RWPE1 (cell line): ENCODE measurements at regions not wholly inside any gene's neighbourhood (a gene's known extent, or its start where the extent isn't known, plus 50 kb on each side); places are given as distances from the start of the nearest gene placed in this dataset.
A peak's percentile ranks its signal among the peaks of the same experiment; 100 is the strongest.

Source experiments
- CTCF ChIA-PET: fragments of 350-600 bp; sonication (Branson Sonifier 250); formaldehyde crosslinking; extraction: SDS; loops from one replicate; lab custom pipeline; 2021; lab: Yijun Ruan, JAX
- POLR2A ChIA-PET: fragments of 400-600 bp; formaldehyde crosslinking; extraction: SDS; loops from one replicate; lab custom pipeline; 2020; ENCODE audit warnings: antibody characterized with exemption; ENCODE audit not compliant: low non-redundant PET; lab: Yijun Ruan, JAX
- DNase-seq: peaks from one replicate; pipeline ENCODE4 v3.0.0; 2012; ENCODE audit warnings: low spot score
- H3K27ac ChIP-seq: fragments of 450-650 bp; 2 replicates; pipeline ENCODE4 v1.5.1; 2017
- TF ChIP-seq, protein P1 (sequence below): fragments of 450-650 bp; conservative IDR thresholded peaks from 2 replicates; pipeline ENCODE4 v1.5.1; 2017; ENCODE audit warnings: low read depth, mild to moderate bottlenecking

DNA sequence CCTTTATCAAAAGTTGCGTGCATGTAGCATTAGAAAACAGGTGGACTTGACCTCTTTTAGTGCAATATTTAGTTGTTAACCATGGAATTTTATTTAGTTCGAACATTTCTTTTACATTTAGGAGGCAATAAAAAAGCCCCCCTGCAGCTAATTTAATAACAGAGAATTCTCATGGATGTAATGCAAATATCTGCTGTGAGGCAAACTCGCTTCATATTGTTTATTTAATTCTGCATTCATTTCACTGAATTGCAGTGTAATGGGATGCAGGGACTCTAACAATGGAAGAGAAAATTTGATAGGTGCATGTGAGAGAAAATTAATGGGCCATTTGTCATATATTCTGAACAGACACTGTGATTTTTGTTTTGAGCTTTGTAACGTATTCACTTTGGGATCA is 205.1 kb upstream of the CHD1 start:
- CTCF ChIA-PET: no interaction called here
- TF ChIP-seq, protein P1, sequence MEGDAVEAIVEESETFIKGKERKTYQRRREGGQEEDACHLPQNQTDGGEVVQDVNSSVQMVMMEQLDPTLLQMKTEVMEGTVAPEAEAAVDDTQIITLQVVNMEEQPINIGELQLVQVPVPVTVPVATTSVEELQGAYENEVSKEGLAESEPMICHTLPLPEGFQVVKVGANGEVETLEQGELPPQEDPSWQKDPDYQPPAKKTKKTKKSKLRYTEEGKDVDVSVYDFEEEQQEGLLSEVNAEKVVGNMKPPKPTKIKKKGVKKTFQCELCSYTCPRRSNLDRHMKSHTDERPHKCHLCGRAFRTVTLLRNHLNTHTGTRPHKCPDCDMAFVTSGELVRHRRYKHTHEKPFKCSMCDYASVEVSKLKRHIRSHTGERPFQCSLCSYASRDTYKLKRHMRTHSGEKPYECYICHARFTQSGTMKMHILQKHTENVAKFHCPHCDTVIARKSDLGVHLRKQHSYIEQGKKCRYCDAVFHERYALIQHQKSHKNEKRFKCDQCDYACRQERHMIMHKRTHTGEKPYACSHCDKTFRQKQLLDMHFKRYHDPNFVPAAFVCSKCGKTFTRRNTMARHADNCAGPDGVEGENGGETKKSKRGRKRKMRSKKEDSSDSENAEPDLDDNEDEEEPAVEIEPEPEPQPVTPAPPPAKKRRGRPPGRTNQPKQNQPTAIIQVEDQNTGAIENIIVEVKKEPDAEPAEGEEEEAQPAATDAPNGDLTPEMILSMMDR: no peak
- POLR2A ChIA-PET: no interaction called here
- DNase-seq: no peak
- no peak overlapping the region for H3K27ac ChIP-seq

DNA sequence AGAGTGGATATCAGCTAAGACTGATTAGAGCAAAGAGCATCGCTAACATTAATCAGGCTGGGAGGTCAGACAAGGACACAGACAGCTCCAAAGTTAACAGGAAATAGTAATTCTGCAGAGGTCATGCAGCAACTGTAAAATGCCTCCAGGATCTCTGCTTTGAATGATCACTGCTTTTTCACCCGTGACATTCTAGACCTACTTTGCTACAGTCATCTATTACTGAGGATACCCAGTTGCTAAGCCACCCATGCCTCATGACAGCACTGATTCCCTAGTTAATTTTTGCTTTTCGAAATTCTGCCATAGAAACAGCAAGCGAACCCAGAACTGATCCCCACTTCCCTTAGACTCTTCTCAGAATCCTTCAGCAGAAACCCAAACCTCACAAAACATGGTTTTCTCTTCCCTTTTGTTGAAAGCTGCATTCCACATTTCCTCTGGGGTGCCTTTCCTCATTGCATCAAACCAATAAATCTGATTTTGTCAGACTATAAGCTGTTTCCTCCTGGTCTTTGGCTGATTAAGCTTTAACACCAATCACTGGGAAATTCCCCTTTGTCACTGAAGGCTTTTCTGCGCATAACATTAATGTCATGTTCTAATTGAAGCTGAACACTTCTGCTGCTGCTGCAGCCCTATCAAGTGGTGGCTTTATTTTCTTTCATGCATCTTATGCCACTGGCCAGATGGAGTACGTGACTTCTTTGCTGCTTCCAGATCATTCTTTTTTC is 201.1 kb upstream of the CHD1 start:
- CTCF ChIA-PET: no interaction called here
- POLR2A ChIA-PET: no interaction called here
- TF ChIP-seq, protein P1: no peak
- DNase-seq: no peak
- no peak overlapping the region for H3K27ac ChIP-seq

DNA sequence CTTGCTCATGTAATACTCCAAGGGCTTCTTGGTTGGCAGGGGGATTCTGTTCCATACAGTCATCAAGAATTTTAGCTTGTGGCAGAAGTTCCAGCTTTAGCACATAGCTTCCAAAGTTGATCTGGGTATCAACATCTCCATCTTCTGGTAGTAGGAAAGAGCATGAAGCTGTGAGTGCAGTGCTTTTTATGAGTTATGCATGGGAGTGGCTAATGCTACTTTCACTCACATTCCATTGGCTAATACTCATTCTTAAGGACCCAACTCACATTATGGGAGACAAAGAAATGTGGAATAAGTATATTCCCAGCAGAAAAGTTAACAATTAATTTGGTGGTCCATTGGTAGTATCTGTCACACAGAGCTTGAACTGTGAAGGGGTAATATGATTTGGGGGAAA is 194.2 kb upstream of the CHD1 start:
- ChIA-PET POLR2A (no interaction called here), CTCF (interaction anchor here (1.6 kb wide), 1 partner anchor 18 kb away, joined by 10 read pairs; no protein-coding TSS in a partner anchor)
- H3K27ac ChIP-seq: no peak overlapping the region
- TF ChIP-seq, protein P1: no peak
- DNase-seq: peak; percentile 19

DNA sequence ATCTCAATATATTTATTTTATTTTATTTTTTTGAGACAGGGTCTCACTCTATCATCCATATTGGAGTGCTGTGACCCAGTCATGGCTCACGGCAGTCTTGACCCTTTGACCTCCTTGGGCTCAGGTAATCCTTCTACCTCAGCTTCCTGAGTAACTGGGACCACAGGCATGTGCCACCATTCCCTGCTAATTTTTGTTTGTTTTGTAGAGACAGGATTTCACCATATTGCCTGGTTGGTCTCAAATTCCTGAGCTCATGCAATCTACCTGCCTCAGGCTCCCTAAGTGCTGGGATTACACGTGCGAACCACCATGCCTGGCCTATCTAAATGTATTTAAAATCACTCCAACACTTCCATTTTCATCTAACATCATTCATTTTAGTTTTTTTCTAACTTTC is 190.5 kb upstream of the CHD1 start:
- ChIA-PET CTCF (no interaction called here), POLR2A (no interaction called here)
- TF ChIP-seq, protein P1: no peak
- H3K27ac ChIP-seq: no peak overlapping the region
- DNase-seq: no peak

DNA sequence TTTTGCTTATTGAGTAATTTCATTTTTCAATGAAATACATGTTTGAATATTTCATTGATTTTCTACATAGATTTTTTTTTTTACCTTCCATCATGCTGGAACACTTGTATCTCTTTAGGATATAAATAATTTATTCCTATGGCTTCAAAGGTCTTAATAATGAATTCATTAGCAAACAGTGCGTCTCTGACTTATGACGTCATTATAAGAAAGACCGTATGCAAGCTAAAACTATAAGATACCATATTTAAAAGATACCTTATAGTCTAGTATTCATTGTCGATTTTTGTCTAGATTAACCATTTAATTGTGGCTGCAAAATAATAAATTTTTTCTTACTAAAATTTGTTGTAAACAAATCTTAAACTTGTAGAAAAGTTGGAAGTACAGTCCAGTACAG is 187.7 kb upstream of the CHD1 start:
- TF ChIP-seq, protein P1: no peak
- POLR2A ChIA-PET: no interaction called here
- CTCF ChIA-PET: interaction anchor here (0.7 to 1.3 kb wide), 2 partner anchors 12 to 19 kb away, joined by 3 to 5 read pairs; no protein-coding TSS in a partner anchor
- no peak for DNase-seq
- no peak overlapping the region for H3K27ac ChIP-seq

DNA sequence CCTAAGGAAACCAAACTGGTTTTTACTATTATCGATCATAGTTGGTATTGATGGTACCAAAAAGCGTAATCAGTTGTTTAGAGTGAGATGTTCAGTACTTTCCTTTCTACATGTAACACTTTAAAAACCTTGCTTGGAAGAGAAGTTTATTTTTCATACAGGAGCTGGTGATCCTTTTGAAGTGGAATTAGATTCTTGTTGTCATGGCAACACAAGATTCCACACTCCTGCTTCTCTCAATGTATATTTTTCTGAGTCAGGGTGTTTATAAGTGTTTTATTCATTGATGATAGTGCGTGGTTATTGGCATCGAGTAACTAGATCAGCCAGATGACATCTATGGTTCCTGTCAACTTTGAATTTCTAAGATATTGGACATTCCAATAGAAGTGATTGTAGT is 181.1 kb upstream of the CHD1 start:
- ChIA-PET POLR2A (no interaction called here), CTCF (no interaction called here)
- no peak for DNase-seq
- no peak overlapping the region for H3K27ac ChIP-seq
- TF ChIP-seq, protein P1: no peak
